Sigmoid colon (tissue), 6 donors: ENCODE measurements at regions not wholly inside any gene's neighbourhood (a gene's known extent, or its start where the extent isn't known, plus 50 kb on each side); places are given as distances from the start of the nearest gene placed in this dataset.
"Not testable (repeated sequence)": the region's sequence is repeated elsewhere in the genome, so short reads cannot be mapped to it uniquely, and the experiment has no call there.

Source experiments
- DNase-seq: peaks from one replicate; pipeline ENCODE4 v3.0.0-alpha.2; 2019
- H3K27ac ChIP-seq, 4 donors: fragments of 200-600 bp; sonication (generic); one replicate each; pipeline ENCODE4 v1.5.1; 2016 to 2019; ENCODE audit warnings: mild to moderate bottlenecking in 1 of 4
- H3K27me3 ChIP-seq, 3 donors: fragments of 200-600 bp; sonication (generic); one replicate each; pipeline ENCODE4 v1.5.1; 2019; ENCODE audit warnings: mild to moderate bottlenecking in 1 of 3
- H3K36me3 ChIP-seq, 4 donors: fragments of 200-600 bp; sonication (generic); one replicate each; pipeline ENCODE4 v1.5.1; 2016 to 2019
- H3K4me1 ChIP-seq, 4 donors: fragments of 200-600 bp; sonication (generic); one replicate each; pipeline ENCODE4 v1.5.1; 2017 to 2019
- H3K4me3 ChIP-seq, 4 donors: fragments of 200-600 bp; sonication (generic); one replicate each; pipeline ENCODE4 v1.5.1; 2017 to 2019; ENCODE audit warnings: mild to moderate bottlenecking in 2 of 4, moderate library complexity in 1 of 4
- H3K9me3 ChIP-seq, 4 donors: fragments of 200-600 bp in 3 of 4; sonication (generic) in 3 of 4; one replicate each; pipeline versions ENCODE4 v1.5.1 to v1.6.1; 2013 to 2019
- CTCF ChIP-seq, 4 experiments: fragments of 450-650 bp in 3 of 4; fragments of 200-600 bp in 1 of 4; IDR thresholded peaks; one replicate each; pipeline ENCODE4 v1.5.1; 2016 to 2019; ENCODE audit warnings: antibody characterized with exemption in 4 of 4, mild to moderate bottlenecking in 3 of 4, moderate library complexity in 2 of 4
- EP300 ChIP-seq, 4 donors: sonication (generic); formaldehyde crosslinking; IDR thresholded peaks; one replicate each; pipeline ENCODE4 v1.6.1; 2017; ENCODE audit warnings: antibody characterized with exemption in 4 of 4
- POLR2A ChIP-seq, 2 donors: fragments of 450-650 bp; IDR thresholded peaks; one replicate each; pipeline ENCODE4 v1.6.1; 2016; ENCODE audit warnings: antibody characterized with exemption in 2 of 2, mild to moderate bottlenecking in 2 of 2, moderate library complexity in 2 of 2
- POLR2AphosphoS5 ChIP-seq, 4 donors: sonication (generic); formaldehyde crosslinking; IDR thresholded peaks; one replicate each; pipeline ENCODE4 v1.6.1; 2017; ENCODE audit warnings: antibody characterized with exemption in 4 of 4
- WGBS, 2 donors: extraction: QIAGEN DNeasy Blood & Tissue Kit; methylation state at CpG; one replicate each; pipeline ENCODE4 v1.1.7; 2013; 5-methylcytosine and 5-hydroxymethylcytosine counted together
- intact Hi-C: fragments of 100-400 bp; cut with DNase I; formaldehyde crosslinking; loops from one replicate; pipeline ENCODE4 v1.15.1; 2023
- donor health status: healthy with polysubstance abuse.
- donor health status: healthy.

- intact Hi-C loops, result no loop called here
- no peaks in the 10 kb centered on the region for H3K4me1 ChIP-seq
- TF ChIP-seq CTCF (IDR thresholded peaks at IDR 0.05), result no peak
- no peak for TF ChIP-seq POLR2A (IDR thresholded peaks at IDR 0.05)
- TF ChIP-seq POLR2AphosphoS5 (IDR thresholded peaks at IDR 0.05), result no peak
- no peak for TF ChIP-seq EP300 (IDR thresholded peaks at IDR 0.05)
Measured at GRCh38 chr14:105999361-106000028, 473.1 kb downstream of the TMEM121 start.

GRCh38 chr14:106000029-106000511 lies 473.7 kb downstream of the TMEM121 start:
- intact Hi-C loops, H3K27me3 ChIP-seq, H3K36me3 ChIP-seq, H3K27ac ChIP-seq, DNase-seq, H3K9me3 ChIP-seq, H3K4me1 ChIP-seq, H3K4me3 ChIP-seq: not testable (repeated sequence)
- 50 to 68% methylated on average over 12 of the region's 12 CpGs for WGBS, 2 donors

More at GRCh38 chr14:105999361-106000028, 473.1 kb downstream of the TMEM121 start:
- DNase-seq, result no peak
- WGBS, 2 donors, result 51 to 76% methylated on average over 15 of the region's 15 CpGs
- no peak overlapping the region for H3K27ac ChIP-seq
- no peak overlapping the region for H3K4me3 ChIP-seq
- H3K27me3 ChIP-seq, result peaks cover 0 to 4% (median 0%) of the 10 kb centered on the region in 3 donors
- no peaks in the 10 kb centered on the region for H3K36me3 ChIP-seq
- H3K9me3 ChIP-seq, result no peaks in the 10 kb centered on the region

DNA sequence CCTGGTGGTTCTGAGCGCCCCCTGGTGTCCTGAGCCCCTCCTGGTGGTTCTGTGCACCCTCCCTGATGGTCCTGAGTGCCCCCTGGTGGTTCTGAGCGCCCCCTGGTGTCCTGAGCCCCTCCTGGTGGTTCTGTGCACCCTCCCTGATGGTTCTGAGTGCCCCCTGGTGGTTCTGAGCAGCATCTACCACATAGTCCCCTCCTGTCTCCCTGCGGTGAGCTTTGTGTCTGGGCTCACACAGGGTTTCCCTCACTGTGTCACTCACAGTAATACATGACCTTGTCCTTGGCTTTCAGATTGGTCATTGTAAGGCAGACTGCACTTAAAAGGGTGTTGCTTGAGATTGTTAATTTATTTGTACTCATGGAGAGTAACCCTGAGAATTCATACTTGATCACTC lies 474.9 kb downstream of the TMEM121 start:
- 44 to 51% methylated on average over 2 of the region's 3 CpGs for WGBS, 2 donors

DNA sequence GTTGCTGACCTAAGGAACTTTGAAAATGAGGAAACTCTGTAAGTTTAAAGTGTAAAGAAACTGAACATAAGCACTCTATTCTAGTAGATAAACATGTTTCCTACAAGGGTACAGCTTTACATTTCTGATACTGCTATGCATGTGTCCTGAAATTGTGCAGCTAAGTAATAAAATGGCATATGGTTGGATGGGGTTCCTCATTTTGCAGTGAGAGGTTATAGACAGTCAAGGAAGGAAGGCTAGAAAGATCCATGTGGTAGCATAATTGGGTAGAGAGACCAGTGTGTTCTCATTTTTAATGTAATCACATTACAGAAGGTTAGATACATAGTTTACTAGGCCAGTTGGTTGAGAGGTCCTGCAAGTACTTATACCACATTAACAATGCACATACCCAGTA lies 477.0 kb downstream of the TMEM121 start:
- H3K4me1 ChIP-seq, result no peaks in the 10 kb centered on the region
- no peak overlapping the region for H3K4me3 ChIP-seq
- intact Hi-C loops, result no loop called here
- TF ChIP-seq EP300 (IDR thresholded peaks at IDR 0.05), result no peak
- no peak for TF ChIP-seq CTCF (IDR thresholded peaks at IDR 0.05)
- no peak for TF ChIP-seq POLR2A (IDR thresholded peaks at IDR 0.05)
- no peaks in the 10 kb centered on the region for H3K9me3 ChIP-seq
- H3K27me3 ChIP-seq, result no peaks in the 10 kb centered on the region
- H3K27ac ChIP-seq, result no peak overlapping the region
- H3K36me3 ChIP-seq, result no peaks in the 10 kb centered on the region
- no peak for DNase-seq

More for the DNA sequence above, 474.9 kb downstream of the TMEM121 start:
- H3K4me1 ChIP-seq, H3K36me3 ChIP-seq, H3K27ac ChIP-seq, intact Hi-C loops, H3K27me3 ChIP-seq, H3K4me3 ChIP-seq, H3K9me3 ChIP-seq, DNase-seq: not testable (repeated sequence)

- H3K36me3 ChIP-seq, DNase-seq, H3K4me3 ChIP-seq, intact Hi-C loops, H3K9me3 ChIP-seq, H3K27me3 ChIP-seq, H3K4me1 ChIP-seq, H3K27ac ChIP-seq: not testable (repeated sequence)
- 35 to 63% methylated on average over 10 of the region's 10 CpGs for WGBS, 2 donors
Measured at GRCh38 chr14:106004937-106005795, 478.8 kb downstream of the TMEM121 start.

- H3K27ac ChIP-seq, H3K4me1 ChIP-seq, H3K27me3 ChIP-seq, H3K36me3 ChIP-seq, DNase-seq, intact Hi-C loops, H3K4me3 ChIP-seq, H3K9me3 ChIP-seq: not testable (repeated sequence)
- 27 to 44% methylated on average over 8 of the region's 8 CpGs for WGBS, 2 donors
Measured at GRCh38 chr14:106006043-106006442, 479.7 kb downstream of the TMEM121 start.

DNA sequence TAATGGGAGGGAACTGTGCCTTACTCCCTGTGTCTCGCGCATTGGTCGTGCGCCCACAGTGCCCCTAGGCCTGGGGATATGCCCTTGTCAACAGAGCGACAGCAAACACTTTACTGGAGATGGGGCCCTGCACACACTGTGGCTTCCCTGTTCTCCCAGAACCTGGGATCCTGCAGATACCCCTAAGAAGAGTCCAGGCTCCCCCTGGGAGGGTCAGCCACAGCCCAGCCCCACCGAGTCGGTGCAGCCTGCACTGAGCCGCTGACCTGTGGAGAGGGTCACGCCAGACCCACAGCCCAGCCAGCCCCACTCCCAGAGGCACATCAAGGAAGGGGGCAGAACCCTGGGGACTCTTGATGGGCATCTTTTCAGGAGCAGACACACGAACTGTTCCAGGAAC lies 480.3 kb downstream of the TMEM121 start:
- intact Hi-C loops, result not testable (repeated sequence)

More for the DNA sequence above, 480.3 kb downstream of the TMEM121 start:
- H3K4me3 ChIP-seq, H3K27me3 ChIP-seq, H3K4me1 ChIP-seq, H3K36me3 ChIP-seq, DNase-seq, H3K27ac ChIP-seq, H3K9me3 ChIP-seq: not testable (repeated sequence)
- WGBS, 2 donors, result 80 to 84% methylated on average over 10 of the region's 10 CpGs
